Hepatocyte (in vitro differentiated cells): ENCODE measurements at regions not wholly inside any gene's neighbourhood (a gene's known extent, or its start where the extent isn't known, plus 50 kb on each side); places are given as distances from the start of the nearest gene placed in this dataset.

Experiments used
- DNase-seq: peaks from one replicate; pipeline ENCODE4 v3.0.0-alpha.2; 2016; ENCODE audit warnings: low spot score
- H2AFZ ChIP-seq: fragments of 200-600 bp; sonication (generic); 2 replicates; pipeline ENCODE4 v1.6.0; 2016; ENCODE audit warnings: antibody characterized with exemption, mild to moderate bottlenecking
- H3K27ac ChIP-seq: fragments of 200-600 bp; sonication (generic); 2 replicates; pipeline ENCODE4 v1.5.1; 2016; ENCODE audit warnings: mild to moderate bottlenecking
- H3K27me3 ChIP-seq: fragments of 200-600 bp; sonication (generic); 2 replicates; pipeline ENCODE4 v1.6.1; 2016
- H3K36me3 ChIP-seq: fragments of 200-600 bp; sonication (generic); replicated peaks from 2 replicates; pipeline ENCODE4 v1.5.1; 2016; ENCODE audit warnings: low read depth; ENCODE audit not compliant: insufficient read depth
- H3K4me1 ChIP-seq: fragments of 200-600 bp; sonication (generic); 2 replicates; pipeline ENCODE4 v1.5.1; 2016; ENCODE audit warnings: mild to moderate bottlenecking, moderate library complexity; ENCODE audit not compliant: insufficient read depth
- H3K4me2 ChIP-seq: fragments of 200-600 bp; sonication (generic); 2 replicates; pipeline ENCODE4 v1.6.0; 2016
- H3K4me3 ChIP-seq: fragments of 200-600 bp; sonication (generic); 2 replicates; pipeline ENCODE4 v1.5.1; 2016; ENCODE audit warnings: mild to moderate bottlenecking
- H3K79me2 ChIP-seq: fragments of 200-600 bp; sonication (generic); 2 replicates; pipeline ENCODE4 v1.6.0; 2017; ENCODE audit warnings: mild to moderate bottlenecking
- H3K9me2 ChIP-seq: fragments of 200-600 bp; sonication (generic); replicated peaks from 2 replicates; pipeline ENCODE4 v1.6.0; 2017; ENCODE audit warnings: mild to moderate bottlenecking; ENCODE audit not compliant: insufficient read depth
- H3K9me3 ChIP-seq: fragments of 200-600 bp; sonication (generic); 2 replicates; pipeline ENCODE4 v1.5.1; 2016; ENCODE audit warnings: low read depth, mild to moderate bottlenecking
- H4K20me1 ChIP-seq: fragments of 200-600 bp; sonication (generic); 2 replicates; pipeline ENCODE4 v1.6.0; 2016; ENCODE audit warnings: mild to moderate bottlenecking; ENCODE audit not compliant: insufficient read depth, poor library complexity, severe bottlenecking
- EZH2 ChIP-seq: fragments of 200-600 bp; sonication (generic); IDR thresholded peaks from 2 replicates; pipeline ENCODE4 v1.6.1; 2016; ENCODE audit warnings: antibody characterized with exemption, mild to moderate bottlenecking, borderline replicate concordance
- EZH2phosphoT487 ChIP-seq: fragments of 200-600 bp; sonication (generic); IDR thresholded peaks from one replicate; pipeline ENCODE4 v1.6.1; 2018; ENCODE audit warnings: antibody characterized with exemption, mild to moderate bottlenecking, low read depth, moderate library complexity; ENCODE audit not compliant: unreplicated experiment, severe bottlenecking
- WGBS: methylation state at CpG from one replicate; pipeline ENCODE4 v1.1.6; 2016; ENCODE audit warnings: low lambda C conversion rate; ENCODE audit errors: missing lambda C conversion rate; 5-methylcytosine and 5-hydroxymethylcytosine counted together
- TF ChIP-seq, protein P1 (sequence below): fragments of 200-600 bp; sonication (generic); IDR thresholded peaks from 2 replicates; pipeline ENCODE4 v1.5.1; 2016; ENCODE audit warnings: antibody characterized with exemption, mild to moderate bottlenecking; ENCODE audit not compliant: poor library complexity

DNA sequence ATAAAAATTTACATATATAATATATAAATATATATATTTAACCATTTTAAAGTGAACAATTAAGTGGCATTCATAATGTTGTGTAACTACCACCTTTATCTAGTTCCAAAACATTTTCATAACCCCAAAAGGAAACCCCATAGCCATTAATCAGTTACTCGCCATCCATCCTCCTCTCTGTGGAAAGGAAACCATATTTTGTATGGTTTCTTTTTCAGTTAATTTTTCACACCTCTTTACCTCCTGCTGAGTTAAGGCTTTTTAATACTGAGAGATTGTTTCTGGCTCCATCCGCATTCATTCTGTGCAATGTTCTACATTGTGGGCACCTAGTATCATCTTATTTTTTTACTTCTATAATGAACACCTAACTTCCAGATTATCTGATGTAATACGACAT, 512.1 kb downstream of the LMO4 start:
- Histone ChIP-seq H3K9me3 (no peaks in the 10 kb centered on the region), H3K79me2 (no peaks in the 10 kb centered on the region), H3K27me3 (no peaks in the 10 kb centered on the region), H3K4me2 (no peak overlapping the region), H2AFZ (no peak overlapping the region), H3K27ac (no peak overlapping the region), H3K9me2 (no peaks in the 10 kb centered on the region), H4K20me1 (no peaks in the 10 kb centered on the region), H3K36me3 (no peaks in the 10 kb centered on the region), H3K4me3 (no peak overlapping the region), H3K4me1 (no peaks in the 10 kb centered on the region)
- 96% methylated on average over 3 of the region's 3 CpGs for WGBS
- DNase-seq: no peak
- no peak for TF ChIP-seq EZH2phosphoT487
- TF ChIP-seq, protein P1, sequence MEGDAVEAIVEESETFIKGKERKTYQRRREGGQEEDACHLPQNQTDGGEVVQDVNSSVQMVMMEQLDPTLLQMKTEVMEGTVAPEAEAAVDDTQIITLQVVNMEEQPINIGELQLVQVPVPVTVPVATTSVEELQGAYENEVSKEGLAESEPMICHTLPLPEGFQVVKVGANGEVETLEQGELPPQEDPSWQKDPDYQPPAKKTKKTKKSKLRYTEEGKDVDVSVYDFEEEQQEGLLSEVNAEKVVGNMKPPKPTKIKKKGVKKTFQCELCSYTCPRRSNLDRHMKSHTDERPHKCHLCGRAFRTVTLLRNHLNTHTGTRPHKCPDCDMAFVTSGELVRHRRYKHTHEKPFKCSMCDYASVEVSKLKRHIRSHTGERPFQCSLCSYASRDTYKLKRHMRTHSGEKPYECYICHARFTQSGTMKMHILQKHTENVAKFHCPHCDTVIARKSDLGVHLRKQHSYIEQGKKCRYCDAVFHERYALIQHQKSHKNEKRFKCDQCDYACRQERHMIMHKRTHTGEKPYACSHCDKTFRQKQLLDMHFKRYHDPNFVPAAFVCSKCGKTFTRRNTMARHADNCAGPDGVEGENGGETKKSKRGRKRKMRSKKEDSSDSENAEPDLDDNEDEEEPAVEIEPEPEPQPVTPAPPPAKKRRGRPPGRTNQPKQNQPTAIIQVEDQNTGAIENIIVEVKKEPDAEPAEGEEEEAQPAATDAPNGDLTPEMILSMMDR: no peak
- no peak for TF ChIP-seq EZH2

DNA sequence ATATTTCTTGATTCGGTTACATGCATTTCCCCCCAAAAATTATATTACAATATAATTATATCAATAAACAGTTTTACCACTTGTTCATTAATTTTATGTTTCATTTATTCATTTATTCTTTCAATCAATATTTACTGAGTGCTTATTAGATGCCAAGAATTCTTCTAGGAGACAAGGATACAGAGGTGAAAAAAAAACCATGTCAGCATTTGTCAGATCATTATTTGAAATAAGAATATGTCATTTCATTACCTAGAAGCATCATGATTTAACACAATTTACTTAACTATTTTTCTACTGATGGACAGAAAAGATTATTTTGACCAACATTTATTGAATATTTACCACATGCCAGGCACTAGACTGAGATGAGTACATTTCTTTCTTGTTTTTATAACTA, 512.7 kb downstream of the LMO4 start:
- Histone ChIP-seq H2AFZ (no peak overlapping the region), H3K4me2 (no peak overlapping the region), H3K9me2 (no peaks in the 10 kb centered on the region), H3K4me1 (no peaks in the 10 kb centered on the region), H3K9me3 (no peaks in the 10 kb centered on the region), H3K27ac (no peak overlapping the region), H3K27me3 (no peaks in the 10 kb centered on the region), H3K36me3 (no peaks in the 10 kb centered on the region), H3K4me3 (no peak overlapping the region), H3K79me2 (no peaks in the 10 kb centered on the region), H4K20me1 (no peaks in the 10 kb centered on the region)
- DNase-seq: no peak
- WGBS: 91% methylated on average over 1 of the region's 1 CpG
- TF ChIP-seq EZH2 (no peak), EZH2phosphoT487 (no peak)
- TF ChIP-seq, protein P1: no peak

GRCh38 chr1:87842156-87842555, 513.5 kb downstream of the LMO4 start:
- H3K4me3 ChIP-seq: no peak overlapping the region
- TF ChIP-seq, protein P1: no peak
- TF ChIP-seq EZH2phosphoT487: no peak
- no peak for TF ChIP-seq EZH2
- no peaks in the 10 kb centered on the region for H3K27me3 ChIP-seq
- no peaks in the 10 kb centered on the region for H3K9me3 ChIP-seq
- no peaks in the 10 kb centered on the region for H3K36me3 ChIP-seq
- no peak overlapping the region for H2AFZ ChIP-seq
- no peak for DNase-seq
- H3K79me2 ChIP-seq: no peaks in the 10 kb centered on the region
- no peaks in the 10 kb centered on the region for H3K4me1 ChIP-seq
- H4K20me1 ChIP-seq: no peaks in the 10 kb centered on the region
- WGBS: 82% methylated on average over 1 of the region's 1 CpG
- no peak overlapping the region for H3K4me2 ChIP-seq
- H3K9me2 ChIP-seq: no peaks in the 10 kb centered on the region
- H3K27ac ChIP-seq: no peak overlapping the region

DNA sequence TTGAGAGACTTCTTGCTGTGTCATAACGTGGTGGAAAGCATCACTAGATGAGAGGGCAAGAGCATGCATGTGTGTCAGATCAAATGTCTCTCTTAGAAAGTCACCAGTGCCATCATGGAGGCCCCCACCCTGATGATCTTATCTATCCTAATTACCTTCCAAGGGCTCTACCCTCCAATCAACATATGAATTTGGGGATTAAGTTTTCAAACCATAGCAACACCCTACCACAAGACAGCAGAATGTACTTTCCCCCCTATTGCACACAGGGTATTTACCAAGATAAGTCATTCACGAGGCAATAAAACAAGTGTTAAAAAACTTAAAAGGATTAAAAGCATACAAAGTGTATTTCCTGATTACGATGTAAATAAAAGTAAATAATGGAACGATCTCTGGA, 515.6 kb downstream of the LMO4 start:
- Histone ChIP-seq H3K4me1 (no peaks in the 10 kb centered on the region), H3K79me2 (no peaks in the 10 kb centered on the region), H3K36me3 (no peaks in the 10 kb centered on the region), H4K20me1 (no peaks in the 10 kb centered on the region), H3K9me3 (no peaks in the 10 kb centered on the region), H2AFZ (no peak overlapping the region), H3K27ac (peak overlapping the region; percentile 25), H3K4me2 (no peak overlapping the region), H3K9me2 (no peaks in the 10 kb centered on the region), H3K27me3 (no peaks in the 10 kb centered on the region), H3K4me3 (no peak overlapping the region)
- DNase-seq: peak; percentile 43
- 70% methylated on average over 4 of the region's 4 CpGs for WGBS
- TF ChIP-seq EZH2: no peak
- TF ChIP-seq, protein P1: no peak
- no peak for TF ChIP-seq EZH2phosphoT487
